ENCODE measurements at regions not wholly inside any gene's neighbourhood (a gene's known extent, or its start where the extent isn't known, plus 50 kb on each side); places are given as distances from the start of the nearest gene placed in this dataset.

- no peaks in the 10 kb centered on the region for H3K9me3 ChIP-seq (ENCODE audit: low read length)
- H3K4me2 ChIP-seq (ENCODE audit: low read depth, low read length), result no peak overlapping the region
- peaks cover 0 to 5% of the 10 kb centered on the region in 2 experiments; a peak in 1 of 5 replicates for H3K36me3 ChIP-seq (replicated peaks in 1 of 2; ENCODE audit: control insufficient read depth in 1 of 2, insufficient read depth in 2 of 2, low read length in 2 of 2)
- no peaks in the 10 kb centered on the region for H3K4me1 ChIP-seq (ENCODE audit: insufficient read depth, low read length)
- FAIRE-seq (no peak), ATAC-seq (no peak), DNase-seq (ENCODE audit: low spot score) (no peak)
- H3K4me3 ChIP-seq (replicated peaks in 1 of 3; ENCODE audit: insufficient read depth in 1 of 3, low read depth in 2 of 3, low read length in 3 of 3), result no peak overlapping the region
- H4K20me1 ChIP-seq (ENCODE audit: insufficient read depth, low read length), result no peaks in the 10 kb centered on the region
- no peaks in the 10 kb centered on the region for H3K79me2 ChIP-seq (ENCODE audit: insufficient read depth, low read length)
- TF ChIP-seq ZBTB3 (CRISPR knock-in tag; IDR thresholded peaks at IDR 0.05; ENCODE audit: borderline replicate concordance, low read depth), result no peak
- no peak for TF ChIP-seq ZFYVE20 (CRISPR knock-in tag; IDR thresholded peaks at IDR 0.05; ENCODE audit: borderline replicate concordance, low read depth)
- TF ChIP-seq ATF6 (CRISPR knock-in tag; conservative IDR thresholded peaks at IDR 0.05), result no peak
- TF ChIP-seq ZNF556 (CRISPR knock-in tag; IDR thresholded peaks at IDR 0.05; ENCODE audit: borderline replicate concordance), result no peak
- TF ChIP-seq, protein P1, sequence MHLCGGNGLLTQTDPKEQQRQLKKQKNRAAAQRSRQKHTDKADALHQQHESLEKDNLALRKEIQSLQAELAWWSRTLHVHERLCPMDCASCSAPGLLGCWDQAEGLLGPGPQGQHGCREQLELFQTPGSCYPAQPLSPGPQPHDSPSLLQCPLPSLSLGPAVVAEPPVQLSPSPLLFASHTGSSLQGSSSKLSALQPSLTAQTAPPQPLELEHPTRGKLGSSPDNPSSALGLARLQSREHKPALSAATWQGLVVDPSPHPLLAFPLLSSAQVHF (CRISPR knock-in tag; IDR thresholded peaks at IDR 0.05), result no peak
- TF ChIP-seq PCBP1 (IDR thresholded peaks at IDR 0.05; ENCODE audit: borderline replicate concordance, low read depth, low read length), result no peak
- TF ChIP-seq NCOA2 (CRISPR knock-in tag; IDR thresholded peaks at IDR 0.05), result no peak
- no peak overlapping the region for H3K9ac ChIP-seq (ENCODE audit: insufficient read depth, low read depth, low read length)
- CTCF ChIA-PET (ENCODE audit: low intra/inter-chr PET ratio, low total read pairs), result no interaction called here
- intact Hi-C loops (cut with micrococcal nuclease; ENCODE audit: unreplicated experiment), result no loop called here
- H3K27me3 ChIP-seq (ENCODE audit: control insufficient read depth in 1 of 2, insufficient read depth in 2 of 2, low read length in 2 of 2), result no peaks in the 10 kb centered on the region
- in situ Hi-C loops (cut with HindIII; ENCODE audit: extremely low pct_ligation_motif_present, low pct_unique_long_range_greater_than_20kb), result no loop called here
- POLR2A ChIA-PET, result no interaction called here
- BruUV-seq (replicated peaks), result no TSS peak
- WGBS (ENCODE audit: low lambda C conversion rate), result 71% methylated on average over 9 of the region's 15 CpGs
- H3K27ac ChIP-seq (ENCODE audit: extremely low read length, insufficient read depth, low read length), result no peak overlapping the region
- no peak overlapping the region for H2AFZ ChIP-seq (ENCODE audit: low read length)
Observed at GRCh38 chr12:107618106-107618505, 67.5 kb upstream of the PWP1 start.
